Right lobe of liver (tissue), 6 donors: ENCODE measurements at regions not wholly inside any gene's neighbourhood (a gene's known extent, or its start where the extent isn't known, plus 50 kb on each side); places are given as distances from the start of the nearest gene placed in this dataset.

Source experiments
- ATAC-seq, 4 donors: fragments of 200-7000 bp; cut with Tn5 transposase; one replicate each; pipeline ENCODE4 v1.9.1; 2020; ENCODE audit warnings: mild to moderate bottlenecking in 4 of 4, moderate library complexity in 4 of 4
- DNase-seq, 3 donors: peaks; one replicate each; pipeline ENCODE4 v3.0.0-alpha.2; 2020
- H3K27ac ChIP-seq, 3 donors: fragments of 200-600 bp; one replicate each; pipeline ENCODE4 v1.8.0; 2022
- H3K27me3 ChIP-seq, 2 donors: fragments of 200-600 bp; one replicate each; pipeline ENCODE4 v1.8.0; 2022
- H3K36me3 ChIP-seq, 4 donors: fragments of 200-600 bp; sonication (generic) in 1 of 4; one replicate each; pipeline versions ENCODE4 v1.5.1 to v1.8.0; 2017 to 2022; ENCODE audit warnings: control low read depth in 1 of 4
- H3K4me1 ChIP-seq, 4 donors: fragments of 200-600 bp; sonication (generic) in 1 of 4; one replicate each; pipeline versions ENCODE4 v1.5.1 to v1.8.0; 2017 to 2022; ENCODE audit warnings: control low read depth in 1 of 4
- H3K4me3 ChIP-seq, 3 donors: fragments of 200-600 bp; one replicate each; pipeline ENCODE4 v1.8.0; 2022
- H3K9me3 ChIP-seq, 4 donors: fragments of 200-600 bp; sonication (generic) in 1 of 4; one replicate each; pipeline versions ENCODE4 v1.5.1 to v1.8.0; 2017 to 2022; ENCODE audit warnings: control low read depth in 1 of 4
- POLR2A ChIP-seq: fragments of 450-650 bp; IDR thresholded peaks from one replicate; pipeline ENCODE4 v1.6.1; 2017; ENCODE audit warnings: antibody characterized with exemption, mild to moderate bottlenecking
- WGBS: methylation state at CpG from one replicate; pipeline ENCODE4 v1.1.6; 2018; ENCODE audit warnings: low coverage, low lambda C conversion rate; ENCODE audit not compliant: insufficient coverage; ENCODE audit errors: missing lambda C conversion rate; 5-methylcytosine and 5-hydroxymethylcytosine counted together
- intact Hi-C, 2 donors: fragments of 100-400 bp; cut with DNase I; formaldehyde crosslinking; loops; one replicate each; pipeline versions ENCODE4 v1.11.2 to v1.14.1; 2022
- TF ChIP-seq, protein P1 (sequence below), 4 donors: fragments of 200-600 bp in 3 of 4; fragments of 450-650 bp in 1 of 4; IDR thresholded peaks; one replicate each; pipeline versions ENCODE4 v1.5.1 to v1.8.0; 2016 to 2022; ENCODE audit warnings: antibody characterized with exemption in 4 of 4, mild to moderate bottlenecking in 2 of 4
- donor health status: DM: no; HTN: yes; CAD: no.
- donor health status: DM: no; HTN: no; CAD: no.
- donor health status: DM: no; HTN: no; CAD: no.
- donor health status: DM: no; HTN: yes; CAD: no.
- donor health status: DM: no; HTN: yes; CAD: no.

DNA sequence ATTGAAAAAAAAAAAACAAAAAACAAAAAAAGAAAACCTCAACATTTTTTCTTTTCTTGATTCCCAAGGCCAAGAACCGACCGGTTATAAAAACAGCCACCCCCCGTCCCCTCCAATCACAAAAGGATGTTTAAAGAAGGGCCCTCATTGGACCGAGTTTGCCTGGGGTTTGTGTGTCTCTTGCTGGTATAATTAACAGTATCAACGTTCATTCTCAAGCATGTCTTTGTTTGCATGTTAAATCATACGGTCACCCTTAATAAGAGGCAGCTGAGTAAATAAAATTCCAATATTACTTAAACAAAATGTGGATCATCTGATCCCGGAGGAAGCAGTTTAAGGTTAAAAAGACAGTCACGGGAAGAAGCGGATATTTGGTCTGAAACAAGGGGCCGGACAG, 201.1 kb downstream of the PRDM2 start:
- H3K27ac ChIP-seq = no peak overlapping the region
- TF ChIP-seq, protein P1, sequence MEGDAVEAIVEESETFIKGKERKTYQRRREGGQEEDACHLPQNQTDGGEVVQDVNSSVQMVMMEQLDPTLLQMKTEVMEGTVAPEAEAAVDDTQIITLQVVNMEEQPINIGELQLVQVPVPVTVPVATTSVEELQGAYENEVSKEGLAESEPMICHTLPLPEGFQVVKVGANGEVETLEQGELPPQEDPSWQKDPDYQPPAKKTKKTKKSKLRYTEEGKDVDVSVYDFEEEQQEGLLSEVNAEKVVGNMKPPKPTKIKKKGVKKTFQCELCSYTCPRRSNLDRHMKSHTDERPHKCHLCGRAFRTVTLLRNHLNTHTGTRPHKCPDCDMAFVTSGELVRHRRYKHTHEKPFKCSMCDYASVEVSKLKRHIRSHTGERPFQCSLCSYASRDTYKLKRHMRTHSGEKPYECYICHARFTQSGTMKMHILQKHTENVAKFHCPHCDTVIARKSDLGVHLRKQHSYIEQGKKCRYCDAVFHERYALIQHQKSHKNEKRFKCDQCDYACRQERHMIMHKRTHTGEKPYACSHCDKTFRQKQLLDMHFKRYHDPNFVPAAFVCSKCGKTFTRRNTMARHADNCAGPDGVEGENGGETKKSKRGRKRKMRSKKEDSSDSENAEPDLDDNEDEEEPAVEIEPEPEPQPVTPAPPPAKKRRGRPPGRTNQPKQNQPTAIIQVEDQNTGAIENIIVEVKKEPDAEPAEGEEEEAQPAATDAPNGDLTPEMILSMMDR (IDR thresholded peaks at IDR 0.05) = no peak
- TF ChIP-seq POLR2A = no peak

GRCh38 chr1:13901597-13901996, 201.6 kb downstream of the PRDM2 start:
- ATAC-seq (no peak), DNase-seq (no peak)
- Histone ChIP-seq H3K27ac (no peak overlapping the region), H3K36me3 (no peaks in the 10 kb centered on the region), H3K9me3 (no peaks in the 10 kb centered on the region), H3K4me3 (no peak overlapping the region), H3K4me1 (no peaks in the 10 kb centered on the region), H3K27me3 (no peaks in the 10 kb centered on the region)
- 63% methylated on average over 6 of the region's 6 CpGs for WGBS
- intact Hi-C loops = no loop called here
- TF ChIP-seq, protein P1 (IDR thresholded peaks at IDR 0.05) = no peak
- TF ChIP-seq POLR2A = no peak

More for the DNA sequence above, 201.1 kb downstream of the PRDM2 start:
- H3K36me3 ChIP-seq = no peaks in the 10 kb centered on the region
- H3K4me3 ChIP-seq = no peak overlapping the region
- ATAC-seq (no peak), DNase-seq (no peak)
- intact Hi-C loops = no loop called here
- no peaks in the 10 kb centered on the region for H3K4me1 ChIP-seq
- no peaks in the 10 kb centered on the region for H3K27me3 ChIP-seq
- no peaks in the 10 kb centered on the region for H3K9me3 ChIP-seq
- WGBS = 41% methylated on average over 10 of the region's 10 CpGs

- no peak overlapping the region for H3K27ac ChIP-seq
- no peak overlapping the region for H3K4me3 ChIP-seq
- H3K36me3 ChIP-seq = no peaks in the 10 kb centered on the region
- no peak for ATAC-seq
- no peak for TF ChIP-seq POLR2A
- TF ChIP-seq, protein P1 (IDR thresholded peaks at IDR 0.05) = no peak
- no peak for DNase-seq
- 67% methylated on average over 2 of the region's 3 CpGs for WGBS
- no peaks in the 10 kb centered on the region for H3K27me3 ChIP-seq
- intact Hi-C loops = no loop called here
- H3K9me3 ChIP-seq = no peaks in the 10 kb centered on the region
- H3K4me1 ChIP-seq = no peaks in the 10 kb centered on the region
Observed at GRCh38 chr1:13908128-13908527, 208.1 kb downstream of the PRDM2 start.

- TF ChIP-seq POLR2A = no peak
- TF ChIP-seq, protein P1 (IDR thresholded peaks at IDR 0.05) = no peak
- no peak for DNase-seq
- 74% methylated on average over 7 of the region's 8 CpGs for WGBS
Observed at GRCh38 chr1:13911697-13912619, 212.0 kb downstream of the PRDM2 start.

More at GRCh38 chr1:13911697-13912619, 212.0 kb downstream of the PRDM2 start:
- Histone ChIP-seq H3K4me3 (no peak overlapping the region), H3K27ac (no peak overlapping the region), H3K4me1 (no peaks in the 10 kb centered on the region), H3K27me3 (no peaks in the 10 kb centered on the region), H3K36me3 (no peaks in the 10 kb centered on the region), H3K9me3 (no peaks in the 10 kb centered on the region)
- no peak for ATAC-seq
- intact Hi-C loops = no loop called here
